Stimulated activated CD8-positive, alpha-beta memory T cell treated with anti-CD3 and anti-CD28 coated beads, Interleukin-2, amount 100 ng/mL, for 48 hours (primary cell): ENCODE measurements at regions not wholly inside any gene's neighbourhood (a gene's known extent, or its start where the extent isn't known, plus 50 kb on each side); places are given as distances from the start of the nearest gene placed in this dataset.
A peak's percentile ranks its signal among the peaks of the same experiment; 100 is the strongest.
"Not testable (repeated sequence)": the region's sequence is repeated elsewhere in the genome, so short reads cannot be mapped to it uniquely, and the experiment has no call there.

ENCODE experiments used
- DNase-seq, 2 donors: peaks; one replicate each; pipeline ENCODE4 v3.0.0-alpha.2; 2020; ENCODE audit warnings: low read depth in 2 of 2

GRCh38 chr6:15927531-15928225, 201.2 kb upstream of the MYLIP start:
- DNase-seq = no peak

DNA sequence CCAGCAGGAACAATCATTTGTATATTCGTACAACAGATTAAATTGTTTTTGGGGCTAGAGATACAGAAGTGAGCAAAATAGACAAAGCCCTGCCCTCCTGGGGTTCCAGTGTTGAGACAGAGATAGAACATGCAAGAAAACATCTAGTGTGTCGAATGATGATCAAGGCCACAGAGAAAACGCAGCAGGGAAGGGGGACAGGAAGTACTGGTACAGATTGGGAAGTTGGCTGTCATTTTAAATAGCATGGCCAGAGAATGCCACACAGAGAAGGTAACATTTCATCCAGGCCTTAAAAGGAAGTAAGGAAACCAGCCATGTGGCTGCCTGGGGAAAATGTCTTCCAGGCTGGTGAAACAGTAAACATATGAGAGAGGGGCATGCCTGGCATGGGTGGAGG, 202.6 kb upstream of the MYLIP start:
- DNase-seq = no peak

DNA sequence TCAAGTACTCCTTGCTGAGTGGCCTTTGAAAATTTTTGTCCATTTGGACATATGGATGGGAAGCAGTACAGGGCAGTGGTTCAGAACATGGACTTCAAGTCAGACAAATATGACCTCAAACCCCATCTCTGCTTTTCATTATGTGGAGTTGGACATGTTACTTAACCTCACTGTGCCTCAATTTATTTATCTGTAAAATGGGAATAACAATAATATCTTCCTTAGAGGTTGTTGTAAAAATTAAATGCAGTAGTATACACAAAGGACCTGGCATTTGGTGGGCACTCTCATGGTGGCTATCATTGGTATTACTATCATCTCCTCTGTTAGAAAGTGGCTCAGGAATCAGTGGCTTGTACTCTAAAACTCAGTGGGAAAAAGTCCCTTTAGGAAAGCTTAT, 204.0 kb upstream of the MYLIP start:
- no peak for DNase-seq

GRCh38 chr6:15922510-15923250, 206.2 kb upstream of the MYLIP start:
- no peak for DNase-seq

DNA sequence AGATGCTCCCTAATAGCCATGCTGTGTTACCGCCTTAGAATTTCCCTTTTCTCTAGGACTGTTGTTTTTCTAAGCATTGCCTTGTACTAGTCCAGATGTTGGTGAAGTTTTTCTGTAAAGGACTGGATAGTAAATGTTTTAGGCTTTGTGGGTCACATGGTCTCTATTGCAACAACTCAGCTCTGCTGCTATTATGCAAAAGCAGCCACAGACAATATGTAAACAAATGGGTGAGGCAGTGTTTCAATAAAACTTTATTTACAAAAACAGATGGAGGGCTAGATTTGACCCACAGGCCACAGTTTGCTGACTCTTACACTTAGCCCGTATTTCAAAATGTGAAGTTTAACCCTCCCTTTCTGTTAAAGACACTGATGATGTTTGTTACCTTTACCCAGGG, 207.6 kb upstream of the MYLIP start:
- DNase-seq = no peak

GRCh38 chr6:15916581-15916980, 212.3 kb upstream of the MYLIP start:
- no peak for DNase-seq

GRCh38 chr6:15915508-15916178, 213.2 kb upstream of the MYLIP start:
- no peak for DNase-seq

GRCh38 chr6:15914553-15914952, 214.3 kb upstream of the MYLIP start:
- DNase-seq = no peak

GRCh38 chr6:15913573-15913972, 215.3 kb upstream of the MYLIP start:
- no peak for DNase-seq

- DNase-seq = no peak
Measured at GRCh38 chr6:15912505-15913400, 216.1 kb upstream of the MYLIP start.

DNA sequence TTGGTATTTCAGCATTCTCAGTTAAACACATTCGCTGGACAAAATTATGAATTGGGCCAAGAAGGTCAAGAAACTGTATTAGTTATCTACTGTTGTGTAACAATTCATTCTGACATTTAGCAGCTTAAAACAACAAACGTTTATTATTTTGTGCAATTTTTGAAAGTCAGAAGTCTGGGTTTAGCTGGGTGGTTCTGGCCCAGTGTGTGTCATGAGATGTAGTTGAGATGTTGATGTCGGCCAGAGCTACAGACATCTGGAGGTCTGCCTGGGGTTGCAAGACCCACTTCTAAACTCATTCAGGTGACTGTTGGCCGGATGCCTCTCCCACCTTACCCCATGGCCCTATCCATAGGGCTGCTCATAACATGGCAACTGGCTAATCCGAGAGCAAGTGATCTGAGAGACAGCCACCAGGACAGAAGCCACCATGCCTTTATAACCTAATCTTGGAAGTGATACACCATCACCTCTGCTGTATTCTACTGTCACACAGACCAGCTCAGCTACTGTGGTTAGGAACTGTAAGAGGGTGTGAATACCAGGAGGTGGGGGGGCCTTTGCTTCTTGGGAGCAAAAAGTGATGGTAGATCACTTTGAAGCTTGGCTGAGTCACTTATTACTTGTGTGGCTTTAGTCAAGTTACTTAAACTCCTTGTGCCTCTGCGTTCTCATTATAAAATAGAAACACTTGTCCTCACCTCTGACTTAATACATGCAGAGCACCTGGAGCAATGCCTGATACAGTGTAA, 217.0 kb upstream of the MYLIP start:
- peak; percentile 8 to 36 for DNase-seq

DNA sequence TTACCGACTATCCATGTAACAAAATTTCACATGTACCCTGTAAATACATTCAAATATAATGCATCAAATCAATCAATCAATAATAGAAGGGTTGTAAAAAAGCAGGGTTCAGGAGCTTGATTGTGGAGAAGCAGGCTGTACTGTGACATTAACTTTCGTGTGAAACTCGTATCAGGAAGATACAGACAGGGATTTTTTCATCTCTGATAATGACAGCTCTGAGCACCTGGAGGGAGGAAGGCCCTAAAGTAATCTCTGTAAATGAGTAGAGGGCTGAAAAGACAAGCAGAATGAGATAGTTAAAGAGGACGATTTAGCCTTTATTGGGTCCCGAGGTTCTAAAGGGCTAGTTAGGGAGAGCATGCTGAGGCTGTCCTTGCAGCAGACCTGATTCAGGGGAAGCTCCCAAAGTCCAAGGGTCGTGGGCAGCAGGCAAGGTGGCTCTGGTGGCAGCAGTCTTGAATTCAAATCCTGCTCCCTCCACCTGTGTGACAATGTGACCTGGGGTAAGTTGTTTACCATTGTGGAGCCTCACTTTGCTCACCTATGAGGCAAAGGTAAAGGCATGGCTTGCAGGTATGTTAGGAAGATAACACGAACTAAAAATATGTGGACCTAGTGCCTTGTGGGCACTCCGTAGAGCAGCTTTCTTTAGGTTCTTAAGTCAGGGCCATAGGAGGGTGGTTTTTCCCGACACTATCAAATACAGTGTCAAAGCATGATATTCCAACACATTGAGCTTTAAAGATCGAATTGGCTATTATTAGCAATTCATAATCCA, 219.4 kb upstream of the MYLIP start:
- DNase-seq = no peak

- no peak for DNase-seq
Measured at GRCh38 chr6:15908871-15909270, 220.0 kb upstream of the MYLIP start.

DNA sequence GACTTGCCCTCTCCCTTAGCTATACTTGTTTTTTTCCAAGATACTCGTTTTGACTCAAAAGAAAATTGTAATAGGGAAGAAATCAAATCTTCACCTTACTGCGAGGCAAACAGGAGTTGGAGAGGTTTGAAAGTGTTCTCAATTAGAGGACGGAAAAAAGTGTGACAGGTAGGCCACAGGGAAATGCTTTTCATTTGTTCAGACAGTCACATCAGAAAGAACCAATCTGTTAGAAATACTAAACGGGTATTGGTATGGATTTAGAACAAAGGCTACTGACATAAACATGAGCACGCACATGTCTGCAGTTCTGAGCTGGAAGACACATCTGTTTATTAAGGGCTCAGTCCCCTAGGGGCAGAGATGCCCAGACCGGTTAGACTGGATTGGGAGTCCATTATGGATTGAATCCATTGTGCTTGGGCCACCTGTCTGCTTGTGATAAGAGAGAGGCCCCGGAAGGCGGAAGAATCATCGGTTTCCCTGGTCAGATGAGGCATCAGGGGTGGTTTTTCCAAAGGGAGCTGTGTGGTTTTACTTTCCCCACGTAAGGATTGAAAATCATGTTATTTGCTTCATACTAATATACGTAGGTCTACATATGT, 220.9 kb upstream of the MYLIP start:
- DNase-seq = no peak

GRCh38 chr6:15907220-15907913, 221.5 kb upstream of the MYLIP start:
- not testable (repeated sequence) for DNase-seq

DNA sequence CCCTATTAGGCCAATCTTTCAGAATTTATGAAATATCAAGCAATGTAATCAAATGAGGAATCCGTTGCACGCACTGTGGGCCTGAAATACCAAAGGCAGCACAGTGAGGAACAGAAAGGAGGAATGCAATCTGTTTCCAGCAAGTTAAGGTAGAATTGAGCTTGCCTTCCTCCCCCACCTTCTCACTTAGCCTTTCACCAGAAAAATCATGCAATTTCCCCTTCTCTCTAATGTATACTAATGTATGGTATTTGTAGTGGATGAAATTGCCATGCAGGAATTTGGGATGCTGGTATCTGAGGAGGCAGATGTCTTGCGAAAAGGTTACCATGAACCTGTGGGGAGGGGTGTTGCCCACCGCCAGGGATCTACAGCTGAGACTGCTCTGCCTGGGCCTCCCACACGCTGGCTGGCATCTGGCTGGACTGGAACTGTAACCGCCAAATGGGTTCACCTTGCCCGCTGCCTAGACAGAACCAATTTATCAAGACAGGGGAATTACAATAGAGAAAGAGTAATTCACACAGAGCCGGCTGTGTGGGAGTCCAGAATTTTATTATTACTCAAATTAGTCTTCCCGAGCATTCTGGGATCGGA, 222.4 kb upstream of the MYLIP start:
- DNase-seq = no peak

DNA sequence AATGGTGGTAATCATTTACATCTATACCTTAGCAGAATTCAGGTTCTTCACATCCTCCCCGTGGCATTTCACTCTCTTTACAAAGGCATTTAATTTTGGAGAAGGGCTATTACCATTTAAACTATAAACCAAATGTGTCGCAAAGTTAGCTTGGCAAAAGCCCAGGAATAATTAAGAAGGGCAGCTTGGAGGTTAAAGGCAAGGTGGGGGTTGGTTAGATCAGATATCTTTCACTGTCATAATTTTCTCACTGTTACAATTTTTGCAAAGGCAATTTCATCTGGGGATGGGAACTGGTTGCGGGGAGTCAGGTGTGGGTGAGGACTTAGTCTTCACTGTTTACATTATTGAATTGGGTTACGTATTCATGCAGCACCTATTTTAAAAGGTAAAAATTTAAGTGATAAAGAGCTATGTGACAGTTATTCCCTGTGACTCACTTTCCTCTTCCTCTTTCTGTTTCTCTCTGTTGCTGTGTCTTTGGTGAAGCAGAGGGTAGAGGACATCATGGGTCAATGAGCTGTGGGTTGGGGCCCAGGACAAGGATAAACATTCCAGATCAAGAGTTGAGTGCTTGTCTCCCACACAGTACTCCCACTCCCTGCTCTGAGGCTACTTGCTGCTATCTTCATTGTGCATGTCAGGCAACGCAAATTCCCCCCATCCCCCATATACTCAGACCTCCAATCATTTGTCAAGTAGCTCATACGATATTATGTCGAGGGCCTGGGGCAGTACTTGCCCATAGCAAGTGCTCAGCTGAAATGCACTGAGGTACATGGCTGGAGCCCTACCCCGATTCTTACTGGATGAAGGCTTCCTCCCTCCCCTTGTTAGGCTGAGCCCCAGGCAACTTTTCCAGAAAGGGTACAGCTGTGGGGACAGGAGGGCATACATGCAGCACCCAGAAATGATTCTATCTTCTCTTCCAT, 223.1 kb upstream of the MYLIP start:
- DNase-seq = no peak
